Fibroblast of lung (primary cell): ENCODE measurements at regions not wholly inside any gene's neighbourhood (a gene's known extent, or its start where the extent isn't known, plus 50 kb on each side); places are given as distances from the start of the nearest gene placed in this dataset.

Experiments
- DNase-seq, 2 donors: peaks; one replicate each; pipeline versions ENCODE4 v3.0.0 to v3.0.0-alpha.2; 2010; ENCODE audit warnings: low read depth in 2 of 2
- H2AFZ ChIP-seq: 2 replicates; pipeline ENCODE4 v1.5.1; 2012; ENCODE audit warnings: low read length, control low read depth, inconsistent platforms
- H3K27ac ChIP-seq: 2 replicates; pipeline ENCODE4 v1.5.1; 2011; ENCODE audit warnings: low read length, control low read depth; ENCODE audit not compliant: insufficient read depth
- H3K27me3 ChIP-seq: 2 replicates; pipeline ENCODE4 v1.5.1; 2011; ENCODE audit warnings: mild to moderate bottlenecking, low read length; ENCODE audit not compliant: control insufficient read depth, insufficient read depth
- H3K36me3 ChIP-seq: 2 replicates; pipeline ENCODE4 v1.5.1; 2011; ENCODE audit warnings: low read length; ENCODE audit not compliant: control insufficient read depth, insufficient read depth
- H3K4me1 ChIP-seq: 2 replicates; pipeline ENCODE4 v1.5.1; 2011; ENCODE audit warnings: low read length; ENCODE audit not compliant: control insufficient read depth, insufficient read depth; ENCODE audit errors: extremely low read depth
- H3K4me2 ChIP-seq: 2 replicates; pipeline ENCODE4 v1.5.1; 2011; ENCODE audit warnings: low read length, control low read depth; ENCODE audit not compliant: insufficient read depth; ENCODE audit errors: extremely low read depth
- H3K4me3 ChIP-seq, 4 experiments: fragments of 200-600 bp in 1 of 4; sonication (generic) in 1 of 4; replicated peaks in 1 of 4; 2 replicates each; pipeline ENCODE4 v1.5.1; 2011 to 2016; ENCODE audit warnings: low read length in 4 of 4, low read depth in 3 of 4, mild to moderate bottlenecking in 3 of 4, control low read depth in 2 of 4, inconsistent platforms in 1 of 4, mixed read lengths in 1 of 4; ENCODE audit not compliant: insufficient read depth in 1 of 4; ENCODE audit errors: control extremely low read depth in 1 of 4
- H3K79me2 ChIP-seq: 2 replicates; pipeline ENCODE4 v1.5.1; 2012; ENCODE audit warnings: mild to moderate bottlenecking, low read length, inconsistent platforms; ENCODE audit not compliant: control insufficient read depth, insufficient read depth
- H3K9ac ChIP-seq: 2 replicates; pipeline ENCODE4 v1.5.1; 2011; ENCODE audit warnings: mild to moderate bottlenecking, low read length, control low read depth; ENCODE audit not compliant: insufficient read depth
- H3K9me3 ChIP-seq: 2 replicates; pipeline ENCODE4 v1.5.1; 2012; ENCODE audit warnings: low read depth, low read length; ENCODE audit not compliant: control insufficient read depth, insufficient read depth
- H4K20me1 ChIP-seq: 2 replicates; pipeline ENCODE4 v1.5.1; 2011; ENCODE audit warnings: low read length; ENCODE audit not compliant: control insufficient read depth, insufficient read depth; ENCODE audit errors: extremely low read depth
- EZH2 ChIP-seq: IDR thresholded peaks from 2 replicates; pipeline ENCODE4 v1.5.1; 2012; ENCODE audit warnings: low read length, control low read depth, mild to moderate bottlenecking; ENCODE audit errors: missing control alignments
- TF ChIP-seq, protein P1 (sequence below), 2 donors: IDR thresholded peaks in 1 of 2; conservative IDR thresholded peaks in 1 of 2; 1 replicate in 1 of 2; 2 replicates in 1 of 2; pipeline ENCODE4 v1.5.1; 2011 to 2012; ENCODE audit warnings: low read length in 2 of 2, control low read depth in 1 of 2, inconsistent platforms in 1 of 2, low read depth in 1 of 2, mild to moderate bottlenecking in 1 of 2

DNA sequence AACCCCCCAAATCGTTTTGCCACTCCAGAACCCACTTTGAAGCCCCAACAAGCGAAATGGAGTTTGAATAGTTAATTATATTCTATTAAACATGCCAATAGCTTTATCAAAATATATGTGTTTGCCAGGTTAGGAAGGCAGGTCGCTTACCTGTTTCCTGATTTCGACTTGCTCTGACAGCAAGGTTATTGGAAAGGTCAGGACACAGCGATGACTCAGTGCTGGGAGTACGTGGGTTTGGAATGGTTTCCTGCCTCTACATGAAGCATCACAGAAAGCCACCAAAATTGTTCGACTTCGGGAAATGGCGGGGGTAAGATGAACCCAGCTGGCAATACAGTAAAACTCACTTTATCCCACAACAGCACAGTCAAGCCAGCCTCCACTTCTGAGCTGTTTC is 135.6 kb upstream of the ABI3BP start:
- H3K36me3 ChIP-seq = no peaks in the 10 kb centered on the region
- H3K4me2 ChIP-seq = no peak overlapping the region
- no peaks in the 10 kb centered on the region for H4K20me1 ChIP-seq
- no peaks in the 10 kb centered on the region for H3K9me3 ChIP-seq
- TF ChIP-seq, protein P1, sequence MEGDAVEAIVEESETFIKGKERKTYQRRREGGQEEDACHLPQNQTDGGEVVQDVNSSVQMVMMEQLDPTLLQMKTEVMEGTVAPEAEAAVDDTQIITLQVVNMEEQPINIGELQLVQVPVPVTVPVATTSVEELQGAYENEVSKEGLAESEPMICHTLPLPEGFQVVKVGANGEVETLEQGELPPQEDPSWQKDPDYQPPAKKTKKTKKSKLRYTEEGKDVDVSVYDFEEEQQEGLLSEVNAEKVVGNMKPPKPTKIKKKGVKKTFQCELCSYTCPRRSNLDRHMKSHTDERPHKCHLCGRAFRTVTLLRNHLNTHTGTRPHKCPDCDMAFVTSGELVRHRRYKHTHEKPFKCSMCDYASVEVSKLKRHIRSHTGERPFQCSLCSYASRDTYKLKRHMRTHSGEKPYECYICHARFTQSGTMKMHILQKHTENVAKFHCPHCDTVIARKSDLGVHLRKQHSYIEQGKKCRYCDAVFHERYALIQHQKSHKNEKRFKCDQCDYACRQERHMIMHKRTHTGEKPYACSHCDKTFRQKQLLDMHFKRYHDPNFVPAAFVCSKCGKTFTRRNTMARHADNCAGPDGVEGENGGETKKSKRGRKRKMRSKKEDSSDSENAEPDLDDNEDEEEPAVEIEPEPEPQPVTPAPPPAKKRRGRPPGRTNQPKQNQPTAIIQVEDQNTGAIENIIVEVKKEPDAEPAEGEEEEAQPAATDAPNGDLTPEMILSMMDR (conservative IDR thresholded peaks at IDR 0.05 in 1 of 2, IDR thresholded peaks at IDR 0.05 in 1 of 2; ENCODE audit: low read depth in 1 of 2, low read length in 2 of 2) = no peak
- no peak for TF ChIP-seq EZH2
- H2AFZ ChIP-seq = no peak overlapping the region
- H3K27ac ChIP-seq = no peak overlapping the region
- DNase-seq = peak in 1 of 2 donors; percentile 20
- H3K4me3 ChIP-seq = no peak overlapping the region
- H3K9ac ChIP-seq = no peak overlapping the region
- no peaks in the 10 kb centered on the region for H3K79me2 ChIP-seq
- H3K27me3 ChIP-seq = no peaks in the 10 kb centered on the region
- H3K4me1 ChIP-seq = no peaks in the 10 kb centered on the region

DNA sequence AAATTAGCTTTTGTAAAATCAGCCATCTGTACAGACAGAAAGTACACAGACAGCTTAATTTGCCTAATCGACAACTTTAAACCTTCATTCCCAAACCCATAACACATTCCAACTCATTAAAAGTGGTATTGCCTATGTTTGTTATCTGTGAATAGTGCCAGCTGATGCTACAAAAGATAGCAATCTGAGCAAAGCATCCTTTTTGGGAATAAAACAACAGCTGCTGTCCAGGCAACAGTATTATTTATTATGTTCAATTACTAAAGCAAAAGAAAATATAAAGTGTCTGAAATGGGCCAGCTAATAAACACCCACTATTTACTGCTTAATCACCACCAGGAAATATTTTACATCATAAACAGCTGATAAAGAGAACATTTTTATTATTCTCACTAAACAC is 134.8 kb upstream of the ABI3BP start:
- no peak overlapping the region for H3K27ac ChIP-seq
- TF ChIP-seq, protein P1 (conservative IDR thresholded peaks at IDR 0.05 in 1 of 2, IDR thresholded peaks at IDR 0.05 in 1 of 2; ENCODE audit: low read depth in 1 of 2, low read length in 2 of 2) = no peak
- no peak for TF ChIP-seq EZH2
- no peaks in the 10 kb centered on the region for H4K20me1 ChIP-seq
- no peak overlapping the region for H3K4me2 ChIP-seq
- no peaks in the 10 kb centered on the region for H3K36me3 ChIP-seq
- no peaks in the 10 kb centered on the region for H3K4me1 ChIP-seq
- H3K27me3 ChIP-seq = no peaks in the 10 kb centered on the region
- H3K9me3 ChIP-seq = no peaks in the 10 kb centered on the region
- DNase-seq = no peak
- no peak overlapping the region for H3K9ac ChIP-seq
- H3K4me3 ChIP-seq = no peak overlapping the region
- H2AFZ ChIP-seq = no peak overlapping the region
- no peaks in the 10 kb centered on the region for H3K79me2 ChIP-seq

DNA sequence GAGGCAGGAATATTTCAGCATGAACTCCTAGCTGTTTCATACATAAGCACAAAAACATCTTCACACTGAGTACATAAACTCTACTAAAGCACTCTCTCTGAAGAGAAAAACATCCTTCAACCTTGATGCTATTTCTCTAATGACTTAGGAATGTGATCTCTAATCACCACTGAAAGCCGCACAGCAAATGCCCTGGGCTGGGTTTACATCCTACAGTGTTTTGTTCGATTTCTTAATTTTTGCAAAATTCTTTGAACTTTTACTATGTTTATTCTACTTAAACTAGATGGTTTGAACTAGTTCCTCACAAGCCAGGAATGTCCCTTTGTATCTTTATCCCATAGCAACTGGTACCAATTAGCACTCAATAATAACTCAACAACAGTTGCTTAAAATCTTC is 130.9 kb upstream of the ABI3BP start:
- Histone ChIP-seq H4K20me1 (no peaks in the 10 kb centered on the region), H3K4me1 (peaks cover 2% of the 10 kb centered on the region), H3K27me3 (no peaks in the 10 kb centered on the region), H3K36me3 (no peaks in the 10 kb centered on the region), H3K9me3 (no peaks in the 10 kb centered on the region), H2AFZ (no peak overlapping the region), H3K4me2 (no peak overlapping the region), H3K79me2 (no peaks in the 10 kb centered on the region), H3K9ac (no peak overlapping the region), H3K4me3 (no peak overlapping the region), H3K27ac (no peak overlapping the region)
- TF ChIP-seq EZH2 = no peak
- TF ChIP-seq, protein P1 (conservative IDR thresholded peaks at IDR 0.05 in 1 of 2, IDR thresholded peaks at IDR 0.05 in 1 of 2; ENCODE audit: low read depth in 1 of 2, low read length in 2 of 2) = no peak
- peak in 1 of 2 donors; percentile 10 for DNase-seq
